A673 (cell line): ENCODE measurements at regions not wholly inside any gene's neighbourhood (a gene's known extent, or its start where the extent isn't known, plus 50 kb on each side); places are given as distances from the start of the nearest gene placed in this dataset.

ENCODE experiments used
- BruUV-seq: library from RNA; stranded (reverse); fragments of 400-500 nt; replicated peaks from 2 replicates; lab custom pipeline; 2021; lab: Mats Ljungman, UMichigan
- CTCF ChIA-PET: fragments of 300-600 bp; sonication (Branson Sonifier 250); formaldehyde crosslinking; loops from one replicate; lab custom pipeline; 2022; ENCODE audit warnings: antibody characterized with exemption; lab: Charles Lee
- POLR2A ChIA-PET: fragments of 300-600 bp; sonication (Branson Sonifier 250); formaldehyde crosslinking; loops from one replicate; lab custom pipeline; 2022; ENCODE audit warnings: antibody characterized with exemption; ENCODE audit not compliant: low non-redundant PET; lab: Charles Lee
- DNase-seq: peaks from one replicate; pipeline ENCODE4 v3.0.0-alpha.2; 2015; ENCODE audit warnings: low spot score
- H3K27ac ChIP-seq: fragments of 200-600 bp; sonication (generic); 2 replicates; pipeline ENCODE4 v1.5.1; 2016; ENCODE audit warnings: mixed run types, low read depth, mild to moderate bottlenecking, mixed read lengths, antibody characterized with exemption, low read length; ENCODE audit not compliant: poor library complexity, severe bottlenecking
- H3K27me3 ChIP-seq: fragments of 200-600 bp; sonication (generic); replicated peaks from 2 replicates; pipeline ENCODE4 v1.6.1; 2017; ENCODE audit warnings: mixed run types, low read depth, mild to moderate bottlenecking, mixed read lengths, antibody characterized with exemption, low read length; ENCODE audit not compliant: insufficient read depth, poor library complexity
- H3K36me3 ChIP-seq: fragments of 200-600 bp; sonication (generic); 2 replicates; pipeline ENCODE4 v1.6.1; 2016; ENCODE audit warnings: mixed run types, mild to moderate bottlenecking, mixed read lengths, antibody characterized with exemption, low read length; ENCODE audit not compliant: insufficient read depth, poor library complexity, severe bottlenecking
- H3K4me1 ChIP-seq: fragments of 200-600 bp; sonication (generic); 2 replicates; pipeline ENCODE4 v1.6.1; 2017; ENCODE audit warnings: mixed run types, mild to moderate bottlenecking, mixed read lengths, antibody characterized with exemption, low read length; ENCODE audit not compliant: insufficient read depth, poor library complexity, severe bottlenecking
- H3K4me3 ChIP-seq: fragments of 200-600 bp; sonication (generic); 2 replicates; pipeline ENCODE4 v1.5.1; 2016; ENCODE audit warnings: low read depth, mixed run types, mild to moderate bottlenecking, mixed read lengths, low read length; ENCODE audit not compliant: poor library complexity, severe bottlenecking
- H3K9me3 ChIP-seq: fragments of 200-600 bp; sonication (generic); 2 replicates; pipeline ENCODE4 v1.6.1; 2016; ENCODE audit warnings: mixed run types, low read depth, mild to moderate bottlenecking, mixed read lengths, antibody characterized with exemption, low read length; ENCODE audit not compliant: poor library complexity, severe bottlenecking
- EZH2 ChIP-seq: fragments of 200-600 bp; sonication (generic); IDR thresholded peaks from 2 replicates; pipeline ENCODE4 v1.6.1; 2017; ENCODE audit warnings: borderline replicate concordance, low read depth, mild to moderate bottlenecking, mixed read lengths, antibody characterized with exemption, low read length; ENCODE audit not compliant: poor library complexity, severe bottlenecking
- intact Hi-C: fragments of 100-400 bp; cut with micrococcal nuclease; formaldehyde crosslinking; loops from one replicate; pipeline ENCODE4 v1.10.0; 2022; ENCODE audit not compliant: unreplicated experiment
- TF ChIP-seq, protein P1 (sequence below): fragments of 300-800, 200-600 bp; sonication (generic); conservative IDR thresholded peaks from 2 replicates; pipeline ENCODE4 v1.5.1; 2017; ENCODE audit warnings: low read depth, mild to moderate bottlenecking, antibody characterized with exemption, low read length, moderate library complexity, mixed read lengths

GRCh38 chr5:30900367-30900766 is 293.1 kb upstream of the CDH6 start:
- POLR2A ChIA-PET, result no interaction called here

GRCh38 chr5:30894811-30895210 is 298.7 kb upstream of the CDH6 start:
- BruUV-seq, result no TSS peak
- peak; percentile 30 for DNase-seq
- TF ChIP-seq, protein P1, sequence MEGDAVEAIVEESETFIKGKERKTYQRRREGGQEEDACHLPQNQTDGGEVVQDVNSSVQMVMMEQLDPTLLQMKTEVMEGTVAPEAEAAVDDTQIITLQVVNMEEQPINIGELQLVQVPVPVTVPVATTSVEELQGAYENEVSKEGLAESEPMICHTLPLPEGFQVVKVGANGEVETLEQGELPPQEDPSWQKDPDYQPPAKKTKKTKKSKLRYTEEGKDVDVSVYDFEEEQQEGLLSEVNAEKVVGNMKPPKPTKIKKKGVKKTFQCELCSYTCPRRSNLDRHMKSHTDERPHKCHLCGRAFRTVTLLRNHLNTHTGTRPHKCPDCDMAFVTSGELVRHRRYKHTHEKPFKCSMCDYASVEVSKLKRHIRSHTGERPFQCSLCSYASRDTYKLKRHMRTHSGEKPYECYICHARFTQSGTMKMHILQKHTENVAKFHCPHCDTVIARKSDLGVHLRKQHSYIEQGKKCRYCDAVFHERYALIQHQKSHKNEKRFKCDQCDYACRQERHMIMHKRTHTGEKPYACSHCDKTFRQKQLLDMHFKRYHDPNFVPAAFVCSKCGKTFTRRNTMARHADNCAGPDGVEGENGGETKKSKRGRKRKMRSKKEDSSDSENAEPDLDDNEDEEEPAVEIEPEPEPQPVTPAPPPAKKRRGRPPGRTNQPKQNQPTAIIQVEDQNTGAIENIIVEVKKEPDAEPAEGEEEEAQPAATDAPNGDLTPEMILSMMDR, result no peak
- TF ChIP-seq EZH2, result no peak
- ChIA-PET CTCF (no interaction called here), POLR2A (no interaction called here)
- Histone ChIP-seq H3K27me3 (no peaks in the 10 kb centered on the region), H3K4me1 (no peaks in the 10 kb centered on the region), H3K27ac (no peak overlapping the region), H3K4me3 (no peak overlapping the region), H3K9me3 (no peaks in the 10 kb centered on the region), H3K36me3 (no peaks in the 10 kb centered on the region)
- intact Hi-C loops, result no loop called here

More at GRCh38 chr5:30900367-30900766, 293.1 kb upstream of the CDH6 start:
- DNase-seq, result peak; percentile 5
- H3K9me3 ChIP-seq, result no peaks in the 10 kb centered on the region
- TF ChIP-seq, protein P1, result no peak
- TF ChIP-seq EZH2, result no peak
- no peaks in the 10 kb centered on the region for H3K4me1 ChIP-seq
- no peak overlapping the region for H3K27ac ChIP-seq
- CTCF ChIA-PET, result no interaction called here
- H3K4me3 ChIP-seq, result no peak overlapping the region
- intact Hi-C loops, result no loop called here
- H3K27me3 ChIP-seq, result no peaks in the 10 kb centered on the region
- BruUV-seq, result no TSS peak
- H3K36me3 ChIP-seq, result no peaks in the 10 kb centered on the region

GRCh38 chr5:30891660-30892059 is 301.8 kb upstream of the CDH6 start:
- no peaks in the 10 kb centered on the region for H3K4me1 ChIP-seq
- H3K36me3 ChIP-seq, result no peaks in the 10 kb centered on the region
- CTCF ChIA-PET, result no interaction called here
- H3K9me3 ChIP-seq, result no peaks in the 10 kb centered on the region
- POLR2A ChIA-PET, result no interaction called here
- H3K4me3 ChIP-seq, result no peak overlapping the region
- H3K27me3 ChIP-seq, result no peaks in the 10 kb centered on the region
- TF ChIP-seq, protein P1, result no peak
- intact Hi-C loops, result no loop called here
- no TSS peak for BruUV-seq
- no peak for DNase-seq
- H3K27ac ChIP-seq, result no peak overlapping the region
